GM10266 (cell line): ENCODE measurements at regions not wholly inside any gene's neighbourhood (a gene's known extent, or its start where the extent isn't known, plus 50 kb on each side); places are given as distances from the start of the nearest gene placed in this dataset.

Experiments used
- DNase-seq: peaks from one replicate; pipeline ENCODE4 v3.0.0; 2012; ENCODE audit errors: extremely low spot score
- TF ChIP-seq, protein P1 (sequence below): IDR thresholded peaks from 2 replicates; pipeline ENCODE4 v1.5.1; 2012; ENCODE audit warnings: mild to moderate bottlenecking, low read depth; ENCODE audit not compliant: control insufficient read depth, insufficient read depth; ENCODE audit errors: missing control alignments

DNA sequence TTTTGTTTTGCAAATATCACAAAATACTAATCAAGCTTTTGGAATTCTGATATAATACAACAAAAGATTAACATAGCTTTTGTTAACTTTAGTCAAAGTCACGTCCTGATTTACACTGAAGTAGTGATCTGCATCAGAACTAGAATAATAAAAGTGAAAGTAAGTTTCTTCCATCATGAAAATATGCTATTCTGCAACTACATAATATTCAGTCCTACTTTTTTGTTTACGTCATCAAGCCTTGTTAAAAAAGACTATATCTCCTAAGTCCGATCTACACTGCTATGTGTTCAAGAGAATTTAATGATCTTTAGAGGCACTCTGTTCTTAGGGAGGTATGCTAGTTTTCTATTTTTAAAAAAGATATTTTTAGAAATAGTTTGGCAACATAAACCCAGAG lies 330.1 kb downstream of the ARPP21 start:
- DNase-seq, result no peak
- TF ChIP-seq, protein P1, sequence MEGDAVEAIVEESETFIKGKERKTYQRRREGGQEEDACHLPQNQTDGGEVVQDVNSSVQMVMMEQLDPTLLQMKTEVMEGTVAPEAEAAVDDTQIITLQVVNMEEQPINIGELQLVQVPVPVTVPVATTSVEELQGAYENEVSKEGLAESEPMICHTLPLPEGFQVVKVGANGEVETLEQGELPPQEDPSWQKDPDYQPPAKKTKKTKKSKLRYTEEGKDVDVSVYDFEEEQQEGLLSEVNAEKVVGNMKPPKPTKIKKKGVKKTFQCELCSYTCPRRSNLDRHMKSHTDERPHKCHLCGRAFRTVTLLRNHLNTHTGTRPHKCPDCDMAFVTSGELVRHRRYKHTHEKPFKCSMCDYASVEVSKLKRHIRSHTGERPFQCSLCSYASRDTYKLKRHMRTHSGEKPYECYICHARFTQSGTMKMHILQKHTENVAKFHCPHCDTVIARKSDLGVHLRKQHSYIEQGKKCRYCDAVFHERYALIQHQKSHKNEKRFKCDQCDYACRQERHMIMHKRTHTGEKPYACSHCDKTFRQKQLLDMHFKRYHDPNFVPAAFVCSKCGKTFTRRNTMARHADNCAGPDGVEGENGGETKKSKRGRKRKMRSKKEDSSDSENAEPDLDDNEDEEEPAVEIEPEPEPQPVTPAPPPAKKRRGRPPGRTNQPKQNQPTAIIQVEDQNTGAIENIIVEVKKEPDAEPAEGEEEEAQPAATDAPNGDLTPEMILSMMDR, result no peak

DNA sequence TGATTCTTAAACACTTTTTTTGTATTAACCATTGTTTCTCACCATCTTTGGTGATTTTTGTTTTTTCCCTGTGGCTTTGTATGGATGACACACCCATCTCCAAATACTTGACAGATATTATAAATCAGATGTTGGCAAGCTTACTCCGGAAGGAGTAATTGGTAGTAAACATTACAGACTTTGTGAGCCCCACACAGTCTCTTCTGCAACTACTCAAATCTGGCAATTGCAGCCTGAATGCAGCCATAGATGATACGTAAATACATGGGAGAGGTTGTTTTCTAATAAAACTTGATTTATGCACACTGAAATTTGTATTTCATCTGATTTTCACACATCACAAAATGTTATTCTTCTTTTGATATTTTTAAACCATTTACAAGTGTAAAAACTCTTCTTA lies 331.5 kb downstream of the ARPP21 start:
- no peak for DNase-seq
- TF ChIP-seq, protein P1, result no peak

DNA sequence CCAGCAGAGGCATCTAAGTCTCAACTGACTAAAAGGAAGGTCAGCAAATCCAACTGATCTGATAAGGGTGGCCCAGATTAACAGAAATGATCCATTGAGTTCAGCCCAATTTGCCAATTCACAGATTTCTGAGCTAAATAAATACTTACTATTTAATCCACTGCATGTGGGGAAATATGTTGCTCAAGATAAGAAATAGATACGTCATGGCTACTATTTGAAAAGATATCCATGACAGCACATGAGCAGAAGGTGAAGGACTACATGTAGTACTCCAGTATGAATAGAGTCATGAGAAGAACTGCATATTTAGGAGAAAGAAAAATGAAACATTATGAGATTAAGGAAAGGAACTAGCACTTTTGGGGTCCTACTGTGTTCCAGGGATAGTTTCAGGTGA lies 332.4 kb downstream of the ARPP21 start:
- no peak for DNase-seq
- TF ChIP-seq, protein P1, result no peak

DNA sequence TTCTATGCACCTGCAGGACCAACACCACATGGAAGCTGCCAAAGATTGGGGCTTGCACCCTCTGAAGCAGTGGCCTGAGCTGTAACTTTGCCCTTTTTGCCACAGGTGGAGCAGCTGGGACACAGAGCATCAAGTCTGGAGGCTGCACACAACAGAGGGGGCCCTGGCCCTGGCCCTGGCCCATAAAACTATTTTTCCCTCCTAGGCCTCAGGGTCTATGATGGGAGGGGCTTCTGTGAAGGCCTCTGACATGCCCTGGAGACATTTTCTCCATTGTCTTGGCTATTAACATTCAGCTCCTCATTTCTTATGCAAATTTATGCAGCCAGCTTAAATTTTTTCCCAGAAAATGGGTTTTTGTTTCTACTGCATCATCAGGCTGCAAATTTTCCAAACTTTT lies 335.5 kb downstream of the ARPP21 start:
- TF ChIP-seq, protein P1, result no peak
- no peak for DNase-seq

DNA sequence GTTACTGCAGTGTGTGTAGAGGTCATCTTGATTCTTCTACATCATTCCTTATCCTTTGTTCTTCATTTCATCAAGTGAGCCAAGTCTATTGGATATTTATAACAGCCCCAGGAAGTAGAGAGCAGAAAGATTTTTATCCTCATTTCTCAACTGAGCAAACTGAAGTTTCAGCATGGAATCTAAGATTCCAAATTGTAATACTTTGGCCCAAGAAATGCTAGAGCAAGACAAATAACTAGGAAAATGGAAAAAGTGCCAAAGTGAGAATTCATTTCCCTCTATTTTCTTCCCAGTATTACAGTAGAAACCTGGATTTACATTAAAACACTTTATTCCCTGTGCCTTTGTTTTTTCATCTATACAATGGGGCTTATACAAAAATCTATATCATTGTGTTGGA lies 346.8 kb downstream of the ARPP21 start:
- DNase-seq, result no peak
- TF ChIP-seq, protein P1, result no peak

DNA sequence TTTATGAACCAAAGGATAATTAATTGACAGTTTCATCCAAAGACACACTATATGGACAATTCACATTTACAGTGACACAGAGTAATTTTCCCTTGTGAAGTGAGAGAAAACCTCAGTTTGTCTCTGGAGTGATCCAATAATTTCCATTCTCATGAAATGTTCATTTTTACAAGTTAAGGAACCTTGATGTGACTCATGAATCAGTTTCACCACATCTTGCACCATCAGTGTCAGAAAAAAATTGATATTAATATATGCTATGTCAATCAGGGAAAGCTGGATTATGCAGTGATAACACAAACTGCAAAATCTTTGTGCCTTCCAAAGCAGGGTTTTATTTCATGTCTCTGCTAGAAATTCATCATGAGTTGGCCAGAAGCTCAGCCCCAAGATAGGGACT lies 348.1 kb downstream of the ARPP21 start:
- no peak for DNase-seq

DNA sequence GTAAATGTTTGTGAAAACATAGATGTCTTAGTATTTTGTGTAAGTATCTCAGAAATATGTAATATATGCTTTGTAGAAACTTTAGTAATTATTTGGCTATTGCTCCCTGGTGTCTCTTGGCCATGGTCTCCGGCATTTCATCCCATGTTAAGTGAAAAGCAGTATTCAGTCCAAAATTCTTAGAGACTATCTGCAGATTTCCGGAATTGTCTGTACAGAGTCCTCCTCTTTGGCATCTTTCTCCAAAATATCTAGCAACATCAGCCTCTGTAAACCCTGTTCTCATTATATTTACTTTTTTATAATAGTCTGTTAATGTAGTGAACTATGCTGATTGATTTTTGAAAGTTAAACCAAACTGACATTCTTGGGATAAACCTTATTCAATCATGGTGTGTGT lies 352.7 kb downstream of the ARPP21 start:
- TF ChIP-seq, protein P1, result no peak

More for the DNA sequence above, 348.1 kb downstream of the ARPP21 start:
- TF ChIP-seq, protein P1, result no peak

More for the DNA sequence above, 352.7 kb downstream of the ARPP21 start:
- no peak for DNase-seq
